Karpas-422 (cell line): ENCODE measurements at regions not wholly inside any gene's neighbourhood (a gene's known extent, or its start where the extent isn't known, plus 50 kb on each side); places are given as distances from the start of the nearest gene placed in this dataset.

Experiments
- DNase-seq: peaks from one replicate; pipeline ENCODE4 v3.0.0-alpha.2; 2015
- H2AFZ ChIP-seq: fragments of 200-600 bp; sonication (generic); 2 replicates; pipeline ENCODE4 v1.6.1; 2014; ENCODE audit warnings: antibody characterized with exemption, low read length, mixed read lengths
- H3K27ac ChIP-seq: fragments of 200-600 bp; sonication (generic); 2 replicates; pipeline ENCODE4 v1.5.1; 2014; ENCODE audit warnings: mild to moderate bottlenecking, low read length, moderate library complexity
- H3K27me3 ChIP-seq: fragments of 200-600 bp; sonication (generic); 2 replicates; pipeline ENCODE4 v1.6.1; 2014; ENCODE audit warnings: low read length, mixed read lengths
- H3K36me3 ChIP-seq: fragments of 200-600 bp; sonication (generic); 2 replicates; pipeline ENCODE4 v1.6.1; 2014; ENCODE audit warnings: low read length, mixed read lengths; ENCODE audit not compliant: insufficient read depth
- H3K4me1 ChIP-seq: fragments of 200-600 bp; sonication (generic); 2 replicates; pipeline ENCODE4 v1.6.1; 2014; ENCODE audit warnings: mild to moderate bottlenecking, low read length, mixed read lengths
- H3K4me2 ChIP-seq: fragments of 200-600 bp; sonication (generic); 2 replicates; pipeline ENCODE4 v1.6.1; 2014; ENCODE audit warnings: low read length, low read depth, mild to moderate bottlenecking; ENCODE audit not compliant: poor library complexity, severe bottlenecking
- H3K4me3 ChIP-seq: fragments of 200-600 bp; sonication (generic); 2 replicates; pipeline ENCODE4 v1.5.1; 2014; ENCODE audit warnings: mild to moderate bottlenecking, antibody characterized with exemption, low read length, mixed read lengths
- H3K79me2 ChIP-seq: fragments of 200-600 bp; sonication (generic); 2 replicates; pipeline ENCODE4 v1.6.1; 2014; ENCODE audit warnings: mild to moderate bottlenecking, low read length, mixed read lengths
- H3K9ac ChIP-seq: fragments of 200-600 bp; sonication (generic); 2 replicates; pipeline ENCODE4 v1.6.0; 2014; ENCODE audit warnings: low read length
- H3K9me2 ChIP-seq: fragments of 200-600 bp; sonication (generic), shearing (Covaris generic); replicated peaks from 2 replicates; pipeline ENCODE4 v1.6.0; 2014; ENCODE audit warnings: mild to moderate bottlenecking, low read length, moderate library complexity; ENCODE audit not compliant: insufficient read depth
- H3K9me3 ChIP-seq: fragments of 300-700, 200-600 bp; sonication (generic); 2 replicates; pipeline ENCODE4 v1.6.1; 2014; ENCODE audit warnings: low read length, mixed read lengths
- H4K20me1 ChIP-seq: fragments of 200-600 bp; sonication (generic); 2 replicates; pipeline ENCODE4 v1.6.1; 2014; ENCODE audit warnings: mild to moderate bottlenecking, antibody characterized with exemption, low read length, low read depth; ENCODE audit not compliant: insufficient read depth

DNA sequence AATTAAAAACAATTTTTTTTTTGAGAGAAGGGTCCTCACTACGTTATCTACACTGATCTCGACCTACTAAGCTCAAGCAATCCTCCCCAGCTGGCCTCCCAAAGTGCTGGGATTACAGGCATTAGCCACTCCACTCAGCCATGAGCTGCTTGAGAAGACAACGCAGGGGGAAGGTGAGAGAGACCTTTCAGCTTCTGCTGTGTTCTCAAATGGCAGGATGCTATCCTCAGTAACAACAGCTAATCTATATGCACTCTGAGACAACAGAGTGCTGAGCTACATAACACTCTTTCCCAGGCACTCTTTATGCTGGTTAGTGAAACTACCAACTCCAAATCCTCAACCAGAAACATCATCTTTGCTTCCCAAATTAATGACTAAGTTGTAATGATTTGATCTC lies 526.1 kb downstream of the CCER1 start:
- no peaks in the 10 kb centered on the region for H3K79me2 ChIP-seq
- H3K9ac ChIP-seq: no peak overlapping the region
- H2AFZ ChIP-seq: no peak overlapping the region
- DNase-seq: no peak
- no peak overlapping the region for H3K4me2 ChIP-seq
- H3K36me3 ChIP-seq: no peaks in the 10 kb centered on the region
- peaks cover 9% of the 10 kb centered on the region for H3K9me3 ChIP-seq
- H3K4me3 ChIP-seq: no peak overlapping the region
- no peaks in the 10 kb centered on the region for H3K4me1 ChIP-seq
- H4K20me1 ChIP-seq: no peaks in the 10 kb centered on the region
- no peak overlapping the region for H3K27ac ChIP-seq
- no peaks in the 10 kb centered on the region for H3K9me2 ChIP-seq
- no peaks in the 10 kb centered on the region for H3K27me3 ChIP-seq

DNA sequence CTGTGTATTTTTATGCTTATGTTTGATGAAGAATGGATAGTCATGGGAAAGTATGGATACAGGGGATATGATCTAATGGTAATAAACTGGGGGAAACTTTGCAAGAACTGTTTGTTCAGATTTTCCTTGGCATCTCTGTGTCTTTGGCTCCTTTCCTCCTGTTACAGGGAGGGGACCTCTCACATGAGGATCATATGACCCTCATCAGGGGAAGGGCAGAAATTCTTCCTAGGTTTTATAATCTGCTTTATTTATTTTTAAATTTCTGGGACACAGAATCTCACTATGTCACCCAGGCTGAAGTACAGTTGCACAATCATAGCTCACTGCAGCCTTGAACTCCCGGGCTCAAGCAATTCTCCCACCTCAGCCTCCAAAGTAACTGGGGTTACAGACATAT lies 526.5 kb downstream of the CCER1 start:
- Histone ChIP-seq H3K9ac (no peak overlapping the region), H3K36me3 (no peaks in the 10 kb centered on the region), H4K20me1 (no peaks in the 10 kb centered on the region), H2AFZ (no peak overlapping the region), H3K27me3 (no peaks in the 10 kb centered on the region), H3K4me1 (no peaks in the 10 kb centered on the region), H3K4me2 (no peak overlapping the region), H3K27ac (no peak overlapping the region), H3K9me3 (peaks cover 10% of the 10 kb centered on the region), H3K4me3 (no peak overlapping the region), H3K9me2 (no peaks in the 10 kb centered on the region), H3K79me2 (no peaks in the 10 kb centered on the region)
- DNase-seq: no peak

DNA sequence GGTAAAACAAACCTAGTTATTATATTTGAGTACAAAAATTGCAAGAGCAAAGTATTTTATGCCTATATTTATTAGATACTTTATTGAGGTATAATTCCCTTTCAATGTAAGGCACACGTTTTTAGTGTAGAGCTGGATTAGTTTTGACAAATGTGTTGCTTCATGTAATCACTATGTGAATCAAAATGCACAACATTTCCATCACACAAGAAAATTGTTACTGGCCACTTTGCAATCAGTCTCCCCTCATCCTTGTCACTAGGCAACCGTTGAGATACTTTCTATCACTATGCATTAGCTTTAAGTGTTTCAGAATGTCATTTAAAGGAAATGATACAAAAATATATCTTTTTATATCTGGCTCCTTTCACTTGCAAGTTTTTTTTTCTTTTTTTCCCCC lies 531.0 kb downstream of the CCER1 start:
- no peaks in the 10 kb centered on the region for H3K79me2 ChIP-seq
- no peaks in the 10 kb centered on the region for H3K27me3 ChIP-seq
- no peak overlapping the region for H3K27ac ChIP-seq
- no peak overlapping the region for H2AFZ ChIP-seq
- no peaks in the 10 kb centered on the region for H3K36me3 ChIP-seq
- no peak for DNase-seq
- H3K9me2 ChIP-seq: no peaks in the 10 kb centered on the region
- no peaks in the 10 kb centered on the region for H4K20me1 ChIP-seq
- no peaks in the 10 kb centered on the region for H3K4me1 ChIP-seq
- H3K9ac ChIP-seq: no peak overlapping the region
- no peak overlapping the region for H3K4me3 ChIP-seq
- no peak overlapping the region for H3K4me2 ChIP-seq
- H3K9me3 ChIP-seq: peaks cover 12% of the 10 kb centered on the region

DNA sequence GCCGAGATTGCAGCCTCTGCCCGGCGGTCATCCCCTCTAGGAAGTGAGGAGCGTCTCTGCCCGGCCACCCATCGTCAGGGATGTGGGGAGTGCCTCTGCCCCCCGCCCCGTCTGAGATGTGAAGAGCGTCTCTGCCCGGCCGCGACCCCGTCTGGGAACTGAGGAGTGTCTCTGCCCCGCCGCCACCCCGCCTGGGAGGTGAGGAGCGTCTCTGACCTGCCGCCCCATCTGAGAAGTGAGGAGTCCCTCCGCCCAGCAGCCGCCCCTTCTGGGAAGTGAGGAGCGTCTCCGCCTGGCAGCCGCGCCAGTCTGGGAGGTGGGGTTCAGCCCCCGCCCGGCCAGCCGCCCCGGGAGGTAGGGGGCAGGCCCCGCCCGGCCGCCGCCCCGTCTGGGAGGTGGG lies 544.0 kb downstream of the CCER1 start:
- no peaks in the 10 kb centered on the region for H3K79me2 ChIP-seq
- no peak overlapping the region for H2AFZ ChIP-seq
- H4K20me1 ChIP-seq: no peaks in the 10 kb centered on the region

DNA sequence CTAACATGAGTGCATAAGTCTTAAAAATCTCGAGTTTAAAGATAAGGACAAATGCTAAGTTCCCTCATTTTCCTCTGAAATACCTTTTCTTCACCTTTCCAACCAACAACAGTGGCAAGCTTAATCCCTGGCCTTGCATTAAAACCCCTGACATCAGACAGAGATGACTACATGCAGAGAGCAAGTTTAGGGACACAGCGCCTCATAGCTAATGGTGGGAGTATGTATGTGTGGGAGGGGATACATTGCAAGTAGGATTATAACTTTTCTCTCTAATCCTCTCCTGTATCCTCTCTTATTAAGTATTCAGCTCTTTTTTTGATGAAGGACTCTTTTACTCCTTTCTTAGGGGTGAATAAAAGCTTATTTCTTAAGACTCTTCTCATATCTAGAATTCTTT lies 547.1 kb downstream of the CCER1 start:
- no peak for DNase-seq
- no peaks in the 10 kb centered on the region for H3K27me3 ChIP-seq
- no peaks in the 10 kb centered on the region for H3K36me3 ChIP-seq
- no peaks in the 10 kb centered on the region for H3K4me1 ChIP-seq
- H2AFZ ChIP-seq: no peak overlapping the region
- no peaks in the 10 kb centered on the region for H3K79me2 ChIP-seq
- H3K9ac ChIP-seq: no peak overlapping the region
- no peak overlapping the region for H3K4me2 ChIP-seq
- H3K9me3 ChIP-seq: no peaks in the 10 kb centered on the region
- H3K4me3 ChIP-seq: no peak overlapping the region
- H3K27ac ChIP-seq: no peak overlapping the region
- H3K9me2 ChIP-seq: no peaks in the 10 kb centered on the region
- no peaks in the 10 kb centered on the region for H4K20me1 ChIP-seq

More for the DNA sequence above, 544.0 kb downstream of the CCER1 start:
- Histone ChIP-seq H3K9me2 (no peaks in the 10 kb centered on the region), H3K27me3 (no peaks in the 10 kb centered on the region), H3K9ac (no peak overlapping the region), H3K4me2 (no peak overlapping the region), H3K9me3 (peaks cover 7% of the 10 kb centered on the region; the same call in 1 of the 2 replicates), H3K27ac (no peak overlapping the region), H3K4me3 (no peak overlapping the region), H3K36me3 (no peaks in the 10 kb centered on the region), H3K4me1 (no peaks in the 10 kb centered on the region)
- no peak for DNase-seq

DNA sequence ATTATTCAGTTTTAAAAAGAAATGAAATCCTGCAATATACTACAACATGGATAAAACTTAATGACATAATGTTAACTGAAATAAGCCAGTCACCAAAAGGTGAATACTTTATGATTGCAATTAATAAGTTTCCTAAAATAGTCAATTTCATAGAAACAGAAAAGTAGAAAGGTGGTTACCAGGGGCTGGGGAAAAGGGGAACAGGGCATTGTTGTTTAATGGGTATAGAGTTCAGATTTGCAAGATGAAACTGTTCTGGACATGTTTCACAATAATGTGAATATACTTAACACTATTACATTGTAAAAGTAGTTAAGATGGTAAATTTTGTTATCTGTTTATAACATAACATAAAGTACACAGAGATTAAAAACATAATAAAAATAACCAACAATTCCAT lies 550.9 kb downstream of the CCER1 start:
- Histone ChIP-seq H4K20me1 (no peaks in the 10 kb centered on the region), H3K4me3 (no peak overlapping the region), H3K36me3 (no peaks in the 10 kb centered on the region), H3K4me2 (no peak overlapping the region), H3K9me3 (no peaks in the 10 kb centered on the region; the same call in 1 of the 2 replicates), H2AFZ (no peak overlapping the region), H3K79me2 (no peaks in the 10 kb centered on the region), H3K9ac (no peak overlapping the region), H3K9me2 (no peaks in the 10 kb centered on the region), H3K4me1 (no peaks in the 10 kb centered on the region), H3K27me3 (no peaks in the 10 kb centered on the region), H3K27ac (no peak overlapping the region)
- DNase-seq: no peak

DNA sequence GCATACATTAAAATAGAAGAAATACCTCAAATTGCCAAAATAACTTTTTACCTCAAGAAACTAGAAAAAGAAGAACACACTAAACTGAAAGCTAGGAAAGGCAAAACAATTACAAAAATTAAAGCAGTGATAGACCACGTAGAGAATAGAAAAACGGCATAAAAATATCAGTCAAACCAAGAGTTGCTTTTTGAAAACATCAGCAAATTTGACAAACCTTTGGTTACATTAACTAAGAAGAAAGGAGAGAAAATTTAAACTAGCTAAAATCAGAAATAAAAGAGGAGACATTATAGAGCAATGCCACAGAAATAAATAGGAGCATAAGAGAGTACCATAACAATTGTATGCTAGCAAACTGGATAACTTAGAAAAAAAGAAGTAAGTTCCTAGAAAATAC lies 553.8 kb downstream of the CCER1 start:
- Histone ChIP-seq H3K9ac (no peak overlapping the region), H3K36me3 (no peaks in the 10 kb centered on the region), H3K27me3 (no peaks in the 10 kb centered on the region), H2AFZ (no peak overlapping the region), H3K27ac (no peak overlapping the region), H3K4me3 (no peak overlapping the region), H3K9me3 (peaks cover 12% of the 10 kb centered on the region), H3K4me1 (no peaks in the 10 kb centered on the region), H3K4me2 (no peak overlapping the region), H3K79me2 (no peaks in the 10 kb centered on the region), H3K9me2 (no peaks in the 10 kb centered on the region), H4K20me1 (no peaks in the 10 kb centered on the region)
- DNase-seq: no peak

DNA sequence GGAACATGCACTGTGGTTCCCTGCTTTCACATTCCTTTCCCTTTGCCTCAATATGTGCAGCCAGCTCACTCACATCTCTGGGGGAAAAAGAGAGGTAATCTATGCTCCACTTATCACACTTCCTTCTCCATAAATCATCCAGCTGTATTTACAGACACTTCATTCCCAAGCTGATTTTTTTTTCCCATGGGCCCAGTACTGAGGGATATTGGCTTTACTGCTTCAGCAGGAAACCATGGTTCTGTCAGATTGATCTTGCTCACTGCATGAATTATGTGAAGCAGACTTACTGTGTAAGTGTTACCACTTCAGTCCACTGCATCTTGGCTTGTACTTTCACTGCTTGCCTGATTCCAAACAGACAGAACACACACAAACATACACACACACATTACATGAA lies 555.6 kb downstream of the CCER1 start:
- DNase-seq: no peak
- Histone ChIP-seq H3K4me1 (no peaks in the 10 kb centered on the region), H3K9ac (no peak overlapping the region), H3K79me2 (no peaks in the 10 kb centered on the region), H3K9me2 (no peaks in the 10 kb centered on the region), H2AFZ (no peak overlapping the region), H3K4me3 (no peak overlapping the region), H3K27me3 (no peaks in the 10 kb centered on the region), H3K27ac (no peak overlapping the region), H3K9me3 (peaks cover 20% of the 10 kb centered on the region), H3K4me2 (no peak overlapping the region), H3K36me3 (no peaks in the 10 kb centered on the region), H4K20me1 (no peaks in the 10 kb centered on the region)

DNA sequence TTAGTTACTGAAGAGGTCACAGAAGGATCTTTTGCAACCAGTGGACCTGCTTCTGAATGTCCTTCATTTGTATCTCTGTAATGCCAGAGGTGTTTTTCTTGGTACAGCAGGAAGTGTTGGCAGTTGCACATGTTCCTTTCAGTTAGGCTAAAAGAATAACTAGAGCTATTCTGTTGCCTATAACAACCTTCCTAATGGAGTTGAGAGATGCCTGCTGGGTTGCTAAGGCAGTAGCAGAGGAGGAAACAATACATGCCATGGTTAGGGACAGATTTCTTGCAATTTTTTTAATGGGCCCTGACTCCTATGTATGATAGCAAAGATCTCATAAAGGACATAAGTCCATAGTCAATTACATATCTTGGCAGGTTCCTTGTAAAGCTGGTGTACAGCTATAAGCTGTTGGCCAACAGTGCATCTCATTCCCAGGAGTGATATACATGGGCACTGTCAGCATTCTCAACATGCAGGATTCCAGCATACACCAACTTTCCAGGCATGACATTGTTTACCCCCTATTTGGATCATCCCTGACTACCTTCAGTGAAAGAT lies 556.6 kb downstream of the CCER1 start:
- Histone ChIP-seq H3K9me3 (peaks cover 23% of the 10 kb centered on the region), H3K36me3 (no peaks in the 10 kb centered on the region), H3K9me2 (no peaks in the 10 kb centered on the region), H3K79me2 (no peaks in the 10 kb centered on the region), H2AFZ (no peak overlapping the region), H3K4me3 (no peak overlapping the region), H3K4me2 (no peak overlapping the region), H3K27me3 (no peaks in the 10 kb centered on the region), H4K20me1 (no peaks in the 10 kb centered on the region), H3K9ac (no peak overlapping the region), H3K27ac (no peak overlapping the region), H3K4me1 (no peaks in the 10 kb centered on the region)
- DNase-seq: no peak
